GM12878 (cell line): ENCODE measurements at regions not wholly inside any gene's neighbourhood (a gene's known extent, or its start where the extent isn't known, plus 50 kb on each side); places are given as distances from the start of the nearest gene placed in this dataset.

Experiments used
- ATAC-seq: fragments of 200-7000 bp; cut with Tn5 transposase; 3 replicates; pipeline ENCODE4 v1.9.1; 2020; ENCODE audit warnings: mild to moderate bottlenecking, moderate library complexity
- BruUV-seq: library from RNA; stranded (reverse); fragments of 400-500 nt; replicated peaks from 2 replicates; lab custom pipeline; 2021; lab: Mats Ljungman, UMichigan
- CTCF ChIA-PET: fragments of 300-600 bp; sonication (Branson Sonifier 250); formaldehyde crosslinking; extraction: SDS; loops from one replicate; lab custom pipeline; 2021; ENCODE audit warnings: inconsistent platforms; lab: Yijun Ruan, JAX
- POLR2A ChIA-PET: fragments of 350-600 bp; formaldehyde crosslinking; extraction: SDS; loops from one replicate; lab custom pipeline; 2021; ENCODE audit warnings: inconsistent platforms; lab: Charles Lee
- RAD21 ChIA-PET: fragments of 300-600 bp; sonication (Branson Sonifier 250); formaldehyde crosslinking; loops from one replicate; lab custom pipeline; 2023; ENCODE audit warnings: antibody characterized with exemption; ENCODE audit not compliant: unreplicated experiment; lab: Charles Lee
- SMC1A ChIA-PET: fragments of 300-600 bp; sonication (Branson Sonifier 250); formaldehyde crosslinking; loops from one replicate; lab custom pipeline; 2023; ENCODE audit not compliant: unreplicated experiment, uncharacterized antibody; lab: Charles Lee
- DNase-seq: peaks from one replicate; pipeline ENCODE4 v3.0.0-alpha.2; 2011; ENCODE audit warnings: low read depth, low spot score
- FAIRE-seq: peaks from 3 replicates; lab custom pipeline; 2011; peaks lifted over from hg19 to GRCh38; lab: Jason Lieb, UNC
- H2AFZ ChIP-seq: 2 replicates; pipeline ENCODE4 v1.6.0; 2011; ENCODE audit warnings: low read depth, low read length, control low read depth; ENCODE audit not compliant: control insufficient read depth
- H3K27ac ChIP-seq: 2 replicates; pipeline ENCODE4 v1.5.1; 2011; ENCODE audit warnings: control low read depth; ENCODE audit not compliant: control insufficient read depth, insufficient read depth
- H3K27me3 ChIP-seq, 2 experiments: replicated peaks in 1 of 2; 2 replicates each; pipeline versions ENCODE4 v1.6.0 to v1.6.1; 2011; ENCODE audit warnings: low read length in 1 of 2; ENCODE audit not compliant: control insufficient read depth in 2 of 2, insufficient read depth in 2 of 2
- H3K36me3 ChIP-seq, 2 experiments: 2 replicates each; pipeline ENCODE4 v1.5.1; 2011; ENCODE audit warnings: low read length in 1 of 2; ENCODE audit not compliant: control insufficient read depth in 2 of 2, insufficient read depth in 2 of 2
- H3K4me1 ChIP-seq: 2 replicates; pipeline ENCODE4 v1.6.1; 2011; ENCODE audit warnings: mild to moderate bottlenecking, low read length, moderate library complexity, mixed read lengths; ENCODE audit not compliant: control insufficient read depth, insufficient read depth
- H3K4me2 ChIP-seq: 2 replicates; pipeline ENCODE4 v1.6.0; 2011; ENCODE audit warnings: control low read depth; ENCODE audit not compliant: control insufficient read depth, insufficient read depth
- H3K4me3 ChIP-seq: fragments of 200-600 bp; sonication (generic); 2 replicates; pipeline ENCODE4 v1.5.1; 2016
- H3K79me2 ChIP-seq: 2 replicates; pipeline ENCODE4 v1.6.0; 2011; ENCODE audit warnings: low read length; ENCODE audit not compliant: control insufficient read depth, insufficient read depth
- H3K9ac ChIP-seq: 2 replicates; pipeline ENCODE4 v1.8.0; 2011; ENCODE audit warnings: low read length, control low read depth, mixed read lengths; ENCODE audit not compliant: control insufficient read depth, insufficient read depth
- H3K9me3 ChIP-seq: replicated peaks from 3 replicates; pipeline ENCODE4 v1.5.1; 2011; ENCODE audit warnings: mild to moderate bottlenecking, low read length; ENCODE audit not compliant: control insufficient read depth, insufficient read depth
- H4K20me1 ChIP-seq: 2 replicates; pipeline ENCODE4 v1.6.0; 2011; ENCODE audit not compliant: control insufficient read depth, insufficient read depth
- BCL3 ChIP-seq: IDR thresholded peaks from 2 replicates; pipeline ENCODE4 v1.6.1; 2011; ENCODE audit warnings: borderline replicate concordance, low read depth, mild to moderate bottlenecking, moderate library complexity, low read length; ENCODE audit not compliant: insufficient read depth, poor library complexity, severe bottlenecking
- CHD1 ChIP-seq: IDR thresholded peaks from 2 replicates; pipeline ENCODE4 v1.6.1; 2012; ENCODE audit warnings: low read depth, low read length, improper control_type of control experiment
- CREB1 ChIP-seq: IDR thresholded peaks from 2 replicates; pipeline ENCODE4 v1.6.1; 2012; ENCODE audit warnings: low read depth, mild to moderate bottlenecking, inconsistent platforms
- IKZF1 ChIP-seq: fragments of 450-650 bp; conservative IDR thresholded peaks from 2 replicates; pipeline ENCODE4 v1.6.1; 2017; ENCODE audit warnings: antibody characterized with exemption, mild to moderate bottlenecking
- POLR2AphosphoS2 ChIP-seq: IDR thresholded peaks from 2 replicates; pipeline ENCODE4 v1.6.1; 2011; ENCODE audit warnings: low read depth, mild to moderate bottlenecking, low read length, improper control_type of control experiment, moderate library complexity
- SMAD5 ChIP-seq: IDR thresholded peaks from 2 replicates; pipeline ENCODE4 v1.6.1; 2016; ENCODE audit warnings: antibody characterized with exemption, low read depth
- ZBTB40 ChIP-seq: fragments of 450-650 bp; IDR thresholded peaks from 2 replicates; pipeline ENCODE4 v1.6.1; 2016; ENCODE audit warnings: mild to moderate bottlenecking, moderate library complexity, borderline replicate concordance
- ZNF687 ChIP-seq: fragments of 450-650 bp; IDR thresholded peaks from 2 replicates; pipeline ENCODE4 v1.6.1; 2017; ENCODE audit warnings: mild to moderate bottlenecking, moderate library complexity
- ZSCAN29 ChIP-seq: fragments of 450-650 bp; IDR thresholded peaks from 2 replicates; pipeline ENCODE4 v1.6.1; 2017; ENCODE audit warnings: mild to moderate bottlenecking, moderate library complexity
- ZZZ3 ChIP-seq: IDR thresholded peaks from 2 replicates; pipeline ENCODE4 v1.6.1; 2011; ENCODE audit warnings: low read depth; ENCODE audit not compliant: control insufficient read depth, insufficient read length
- WGBS: methylation state at CpG from one replicate; pipeline ENCODE4 v1.1.6; 2016; ENCODE audit warnings: low lambda C conversion rate; ENCODE audit not compliant: insufficient replicate concordance, insufficient coverage; ENCODE audit errors: missing lambda C conversion rate; 5-methylcytosine and 5-hydroxymethylcytosine counted together
- in situ Hi-C: fragments of 300-500 bp; cut with MboI; formaldehyde crosslinking; loops from 9 replicates; pipeline ENCODE4 v1.14.3; 2018; ENCODE audit warnings: mixed read lengths
- intact Hi-C: fragments of 100-400 bp; cut with micrococcal nuclease; formaldehyde crosslinking; loops from one replicate; pipeline ENCODE4 v1.14.2; 2022; ENCODE audit not compliant: unreplicated experiment

- TF ChIP-seq ZBTB40 (no peak), ZSCAN29 (no peak), ZZZ3 (no peak), SMAD5 (no peak)
These were observed 82.4 kb downstream of the MYEOV start (continued) for GRCh38 chr11:69376155-69377028.

- intact Hi-C loops (no loop called here), in situ Hi-C loops (no loop called here)
- ATAC-seq (no peak), DNase-seq (no peak), FAIRE-seq (no peak)
- no peak overlapping the region for H3K4me2 ChIP-seq
- H3K4me1 ChIP-seq = no peaks in the 10 kb centered on the region
- H2AFZ ChIP-seq = no peak overlapping the region
- CTCF ChIA-PET = no interaction called here
- POLR2A ChIA-PET = no interaction called here
- H3K27ac ChIP-seq = no peak overlapping the region
- SMC1A ChIA-PET = no interaction called here
- H3K79me2 ChIP-seq = no peaks in the 10 kb centered on the region
- no peak overlapping the region for H3K9ac ChIP-seq
- RAD21 ChIA-PET = no interaction called here
- no peak overlapping the region for H3K4me3 ChIP-seq
- no peaks in the 10 kb centered on the region; a peak in 1 of 4 replicates for H3K27me3 ChIP-seq
- no TSS peak for BruUV-seq
- no peaks in the 10 kb centered on the region for H4K20me1 ChIP-seq
- WGBS = 47% methylated on average over 40 of the region's 54 CpGs
- H3K36me3 ChIP-seq = no peaks in the 10 kb centered on the region
- H3K9me3 ChIP-seq = no peaks in the 10 kb centered on the region
- TF ChIP-seq BCL3 (peak; percentile 80), IKZF1 (peak; percentile 45; the same call in 1 of the 2 replicates), ZNF687 (no peak), CHD1 (no peak), CREB1 (no peak), POLR2AphosphoS2 (no peak)
These were observed 83.3 kb downstream of the MYEOV start for GRCh38 chr11:69377029-69377952.
